A549 (cell line): ENCODE measurements at regions not wholly inside any gene's neighbourhood (a gene's known extent, or its start where the extent isn't known, plus 50 kb on each side); places are given as distances from the start of the nearest gene placed in this dataset.

Experiments
- ATAC-seq, 2 experiments: fragments of 200-7000 bp in 1 of 2; fragments of >200 bp in 1 of 2; cut with Nextera tagmentation in 1 of 2; cut with Tn5 transposase in 1 of 2; 3 replicates each; pipeline versions ENCODE4 v1.8.0 to v1.9.1; 2018 to 2020; ENCODE audit warnings: mild to moderate bottlenecking in 1 of 2, moderate library complexity in 1 of 2
- CTCF ChIA-PET: fragments of 300-600 bp; sonication (Branson Sonifier 250); formaldehyde crosslinking; extraction: SDS; loops from one replicate; lab custom pipeline; 2021; ENCODE audit warnings: antibody characterized with exemption, inconsistent platforms; lab: Yijun Ruan, JAX
- POLR2A ChIA-PET: fragments of 350-600 bp; formaldehyde crosslinking; extraction: SDS; loops from one replicate; lab custom pipeline; 2021; ENCODE audit warnings: antibody characterized with exemption, inconsistent platforms; lab: Yijun Ruan, JAX
- DNase-seq, 2 experiments: peaks; one replicate each; pipeline versions ENCODE4 v3.0.0 to v3.0.0-alpha.2; 2011 to 2016; ENCODE audit warnings: low read depth in 1 of 2, low spot score in 1 of 2
- FAIRE-seq: peaks from 2 replicates; lab custom pipeline; 2011; peaks lifted over from hg19 to GRCh38; lab: Jason Lieb, UNC
- H3K27ac ChIP-seq, 2 experiments: fragments of >200 bp; sonication (Bioruptor Twin); formaldehyde crosslinking; 3 replicates each; pipeline ENCODE4 v1.5.1; 2016 to 2017
- H3K4me1 ChIP-seq: fragments of >200 bp; sonication (Bioruptor Twin); formaldehyde crosslinking; 3 replicates; pipeline ENCODE4 v1.6.1; 2016
- H3K4me2 ChIP-seq: fragments of >200 bp; sonication (Bioruptor Twin); formaldehyde crosslinking; 3 replicates; pipeline ENCODE4 v1.6.1; 2016
- H3K4me3 ChIP-seq: fragments of >200 bp; sonication (Bioruptor Twin); formaldehyde crosslinking; 3 replicates; pipeline ENCODE4 v1.5.1; 2016
- H3K9me3 ChIP-seq: fragments of >200 bp; sonication (Bioruptor Twin); formaldehyde crosslinking; 3 replicates; pipeline ENCODE4 v1.6.1; 2016
- CBX2 ChIP-seq: fragments of 200-600 bp; sonication (generic); IDR thresholded peaks from 2 replicates; pipeline ENCODE4 v1.6.1; 2016; ENCODE audit warnings: low read depth, mild to moderate bottlenecking, borderline replicate concordance
- CHD2 ChIP-seq: fragments of 150-350 bp; IDR thresholded peaks from 2 replicates; pipeline ENCODE4 v1.6.1; 2014; ENCODE audit warnings: low read length; ENCODE audit not compliant: partially characterized antibody
- EHMT2 ChIP-seq: fragments of 200-600 bp; sonication (generic); IDR thresholded peaks from 2 replicates; pipeline ENCODE4 v1.6.1; 2016; ENCODE audit warnings: antibody characterized with exemption, low read depth, mild to moderate bottlenecking, moderate library complexity
- GATA3 ChIP-seq: IDR thresholded peaks from 2 replicates; pipeline ENCODE4 v1.6.1; 2012; ENCODE audit warnings: borderline replicate concordance
- HDAC2 ChIP-seq: fragments of 200-600 bp; sonication (generic); IDR thresholded peaks from 2 replicates; pipeline ENCODE4 v1.6.1; 2016
- HEYL ChIP-seq: fragments of 250-450 bp; sonication (Bioruptor Pico); IDR thresholded peaks from 2 replicates; pipeline ENCODE4 v1.8.0; 2021; ENCODE audit warnings: mild to moderate bottlenecking, moderate library complexity
- HOXA7 ChIP-seq: fragments of 250-450 bp; sonication (Bioruptor Pico); IDR thresholded peaks from 2 replicates; pipeline ENCODE4 v1.5.0; 2020; ENCODE audit warnings: mild to moderate bottlenecking, moderate library complexity
- HOXB13 ChIP-seq: fragments of 250-450 bp; sonication (Bioruptor Pico); IDR thresholded peaks from 2 replicates; pipeline ENCODE4 v1.5.0; 2020; ENCODE audit warnings: low read depth, mild to moderate bottlenecking, moderate library complexity
- HOXB5 ChIP-seq: fragments of 250-450 bp; sonication (Bioruptor Pico); IDR thresholded peaks from 2 replicates; pipeline ENCODE4 v1.5.0; 2020; ENCODE audit warnings: mild to moderate bottlenecking, moderate library complexity
- NPAS2 ChIP-seq: fragments of 250-450 bp; sonication (Bioruptor Pico); IDR thresholded peaks from 2 replicates; pipeline ENCODE4 v1.8.0; 2022; ENCODE audit warnings: mild to moderate bottlenecking, moderate library complexity, borderline replicate concordance
- RAD21 ChIP-seq, 2 experiments: fragments of >200 bp in 1 of 2; sonication (Bioruptor Twin) in 1 of 2; formaldehyde crosslinking in 1 of 2; IDR thresholded peaks in 1 of 2; conservative IDR thresholded peaks in 1 of 2; 2 replicates in 1 of 2; 3 replicates in 1 of 2; pipeline ENCODE4 v1.6.1; 2012 to 2018; ENCODE audit warnings: inconsistent platforms in 1 of 2
- SREBF2 ChIP-seq: fragments of 450-650 bp; IDR thresholded peaks from 2 replicates; pipeline ENCODE4 v1.6.1; 2014; ENCODE audit warnings: mild to moderate bottlenecking, moderate library complexity
- ZC3H11A ChIP-seq: fragments of 450-650 bp; IDR thresholded peaks from 2 replicates; pipeline ENCODE4 v1.6.1; 2014; ENCODE audit warnings: antibody characterized with exemption, mild to moderate bottlenecking
- ZFP36 ChIP-seq: fragments of 450-650 bp; IDR thresholded peaks from 2 replicates; pipeline ENCODE4 v1.6.1; 2014; ENCODE audit warnings: borderline replicate concordance; ENCODE audit not compliant: partially characterized antibody
- WGBS: methylation state at CpG from one replicate; pipeline ENCODE4 v1.1.6; 2017; ENCODE audit errors: missing lambda C conversion rate; 5-methylcytosine and 5-hydroxymethylcytosine counted together
- TF ChIP-seq, protein P1 (sequence below): IDR thresholded peaks from 2 replicates; pipeline ENCODE4 v1.6.1; 2012; ENCODE audit warnings: low read depth, borderline replicate concordance
- TF ChIP-seq, protein P2 (sequence below): fragments of >200 bp; sonication (Bioruptor Twin); formaldehyde crosslinking; IDR thresholded peaks from 3 replicates; pipeline ENCODE4 v1.5.1; 2016
- TF ChIP-seq, protein P3 (sequence below): IDR thresholded peaks from 2 replicates; pipeline ENCODE4 v1.6.1; 2012
- TF ChIP-seq, protein P4 (sequence below): fragments of >200 bp; sonication (Bioruptor Twin); formaldehyde crosslinking; IDR thresholded peaks from 2 replicates; pipeline ENCODE4 v1.6.1; 2016
- TF ChIP-seq, protein P5 (sequence below): IDR thresholded peaks from 2 replicates; pipeline ENCODE4 v1.6.1; 2012
- TF ChIP-seq, protein P6 (sequence below): fragments of 250-450 bp; sonication (Bioruptor Pico); IDR thresholded peaks from 2 replicates; pipeline ENCODE4 v1.5.0; 2021; ENCODE audit warnings: mild to moderate bottlenecking, moderate library complexity, borderline replicate concordance
- TF ChIP-seq, protein P7 (sequence below): fragments of 450-650 bp; IDR thresholded peaks from 2 replicates; pipeline ENCODE4 v1.6.1; 2014; ENCODE audit warnings: antibody characterized with exemption

GRCh38 chr14:57038689-57039088, 228.4 kb upstream of the OTX2 start:
- Histone ChIP-seq H3K4me2 (no peak overlapping the region), H3K4me3 (no peak overlapping the region), H3K4me1 (no peaks in the 10 kb centered on the region), H3K27ac (no peak overlapping the region), H3K9me3 (no peaks in the 10 kb centered on the region)
- 0% methylated on average over 1 of the region's 1 CpG for WGBS
- CTCF ChIA-PET, result no interaction called here
- TF ChIP-seq, protein P1, sequence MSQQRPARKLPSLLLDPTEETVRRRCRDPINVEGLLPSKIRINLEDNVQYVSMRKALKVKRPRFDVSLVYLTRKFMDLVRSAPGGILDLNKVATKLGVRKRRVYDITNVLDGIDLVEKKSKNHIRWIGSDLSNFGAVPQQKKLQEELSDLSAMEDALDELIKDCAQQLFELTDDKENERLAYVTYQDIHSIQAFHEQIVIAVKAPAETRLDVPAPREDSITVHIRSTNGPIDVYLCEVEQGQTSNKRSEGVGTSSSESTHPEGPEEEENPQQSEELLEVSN, result no peak
- TF ChIP-seq HDAC2 (no peak), NPAS2 (CRISPR knock-in tag) (no peak)
- DNase-seq, result no peak
- ATAC-seq, result no peak
- POLR2A ChIA-PET, result no interaction called here
- FAIRE-seq, result no peak

- POLR2A ChIA-PET, result no interaction called here
- Histone ChIP-seq H3K27ac (no peak overlapping the region), H3K4me2 (no peak overlapping the region), H3K9me3 (peaks cover 3% of the 10 kb centered on the region; the same call in 1 of the 3 replicates), H3K4me3 (no peak overlapping the region), H3K4me1 (no peaks in the 10 kb centered on the region)
- TF ChIP-seq, protein P2, sequence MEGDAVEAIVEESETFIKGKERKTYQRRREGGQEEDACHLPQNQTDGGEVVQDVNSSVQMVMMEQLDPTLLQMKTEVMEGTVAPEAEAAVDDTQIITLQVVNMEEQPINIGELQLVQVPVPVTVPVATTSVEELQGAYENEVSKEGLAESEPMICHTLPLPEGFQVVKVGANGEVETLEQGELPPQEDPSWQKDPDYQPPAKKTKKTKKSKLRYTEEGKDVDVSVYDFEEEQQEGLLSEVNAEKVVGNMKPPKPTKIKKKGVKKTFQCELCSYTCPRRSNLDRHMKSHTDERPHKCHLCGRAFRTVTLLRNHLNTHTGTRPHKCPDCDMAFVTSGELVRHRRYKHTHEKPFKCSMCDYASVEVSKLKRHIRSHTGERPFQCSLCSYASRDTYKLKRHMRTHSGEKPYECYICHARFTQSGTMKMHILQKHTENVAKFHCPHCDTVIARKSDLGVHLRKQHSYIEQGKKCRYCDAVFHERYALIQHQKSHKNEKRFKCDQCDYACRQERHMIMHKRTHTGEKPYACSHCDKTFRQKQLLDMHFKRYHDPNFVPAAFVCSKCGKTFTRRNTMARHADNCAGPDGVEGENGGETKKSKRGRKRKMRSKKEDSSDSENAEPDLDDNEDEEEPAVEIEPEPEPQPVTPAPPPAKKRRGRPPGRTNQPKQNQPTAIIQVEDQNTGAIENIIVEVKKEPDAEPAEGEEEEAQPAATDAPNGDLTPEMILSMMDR, result no peak
- TF ChIP-seq HOXB13 (CRISPR knock-in tag), result no peak
- TF ChIP-seq HEYL (CRISPR knock-in tag), result no peak
- no peak for TF ChIP-seq CHD2
- TF ChIP-seq, protein P3, sequence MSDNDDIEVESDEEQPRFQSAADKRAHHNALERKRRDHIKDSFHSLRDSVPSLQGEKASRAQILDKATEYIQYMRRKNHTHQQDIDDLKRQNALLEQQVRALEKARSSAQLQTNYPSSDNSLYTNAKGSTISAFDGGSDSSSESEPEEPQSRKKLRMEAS, result no peak
- FAIRE-seq (no peak), DNase-seq (no peak), ATAC-seq (no peak)
- CTCF ChIA-PET, result no interaction called here
- 0% methylated on average over 1 of the region's 1 CpG for WGBS
Measured at GRCh38 chr14:57031474-57031873, 221.2 kb upstream of the OTX2 start.

GRCh38 chr14:57029620-57030253, 219.5 kb upstream of the OTX2 start:
- WGBS, result 0% methylated on average over 2 of the region's 2 CpGs
- ChIA-PET CTCF (interaction anchor here (1.2 kb wide), 1 partner anchor 21 kb away, joined by 3 read pairs; no protein-coding TSS in a partner anchor), POLR2A (no interaction called here)
- Histone ChIP-seq H3K27ac (no peak overlapping the region), H3K4me1 (no peaks in the 10 kb centered on the region), H3K4me3 (no peak overlapping the region), H3K4me2 (no peak overlapping the region), H3K9me3 (peaks cover 3% of the 10 kb centered on the region; the same call in 1 of the 3 replicates)
- ATAC-seq (no peak), FAIRE-seq (no peak), DNase-seq (no peak)
- TF ChIP-seq, protein P4, sequence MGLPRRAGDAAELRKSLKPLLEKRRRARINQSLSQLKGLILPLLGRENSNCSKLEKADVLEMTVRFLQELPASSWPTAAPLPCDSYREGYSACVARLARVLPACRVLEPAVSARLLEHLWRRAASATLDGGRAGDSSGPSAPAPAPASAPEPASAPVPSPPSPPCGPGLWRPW, result no peak
- no peak for TF ChIP-seq HOXA7 (CRISPR knock-in tag)

DNA sequence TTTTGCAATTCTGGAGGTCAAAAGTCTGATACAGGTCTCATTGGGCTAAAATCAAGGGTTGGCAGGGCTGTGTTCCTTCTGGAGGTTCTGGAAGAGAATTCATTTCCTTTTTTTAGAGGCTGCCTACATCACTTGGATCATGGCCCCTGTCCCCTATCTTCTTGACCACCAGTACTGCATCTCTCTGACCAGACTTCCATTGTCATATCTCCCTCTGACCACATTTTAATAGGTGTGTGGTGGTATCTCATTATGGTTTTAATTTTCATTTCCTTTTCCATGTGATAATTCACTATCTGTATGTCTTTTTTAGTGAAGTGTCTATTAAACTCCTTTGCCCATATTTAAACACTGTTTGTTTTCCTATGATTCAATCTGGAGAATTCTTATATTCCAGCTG, 215.2 kb upstream of the OTX2 start:
- DNase-seq, result no peak
- POLR2A ChIA-PET, result no interaction called here
- no peak overlapping the region for H3K27ac ChIP-seq
- no peak overlapping the region for H3K4me2 ChIP-seq
- TF ChIP-seq, protein P5, sequence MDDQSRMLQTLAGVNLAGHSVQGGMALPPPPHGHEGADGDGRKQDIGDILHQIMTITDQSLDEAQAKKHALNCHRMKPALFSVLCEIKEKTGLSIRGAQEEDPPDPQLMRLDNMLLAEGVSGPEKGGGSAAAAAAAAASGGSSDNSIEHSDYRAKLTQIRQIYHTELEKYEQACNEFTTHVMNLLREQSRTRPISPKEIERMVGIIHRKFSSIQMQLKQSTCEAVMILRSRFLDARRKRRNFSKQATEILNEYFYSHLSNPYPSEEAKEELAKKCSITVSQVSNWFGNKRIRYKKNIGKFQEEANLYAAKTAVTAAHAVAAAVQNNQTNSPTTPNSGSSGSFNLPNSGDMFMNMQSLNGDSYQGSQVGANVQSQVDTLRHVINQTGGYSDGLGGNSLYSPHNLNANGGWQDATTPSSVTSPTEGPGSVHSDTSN, result no peak
- TF ChIP-seq EHMT2 (no peak), GATA3 (no peak), HOXB5 (no peak), CHD2 (no peak), NPAS2 (CRISPR knock-in tag) (no peak), HOXA7 (CRISPR knock-in tag) (no peak), RAD21 (conservative IDR thresholded peaks at IDR 0.05 in 1 of 2, IDR thresholded peaks at IDR 0.05 in 1 of 2) (no peak), CBX2 (no peak), ZFP36 (no peak), ZC3H11A (no peak), SREBF2 (no peak)
- TF ChIP-seq, protein P6, sequence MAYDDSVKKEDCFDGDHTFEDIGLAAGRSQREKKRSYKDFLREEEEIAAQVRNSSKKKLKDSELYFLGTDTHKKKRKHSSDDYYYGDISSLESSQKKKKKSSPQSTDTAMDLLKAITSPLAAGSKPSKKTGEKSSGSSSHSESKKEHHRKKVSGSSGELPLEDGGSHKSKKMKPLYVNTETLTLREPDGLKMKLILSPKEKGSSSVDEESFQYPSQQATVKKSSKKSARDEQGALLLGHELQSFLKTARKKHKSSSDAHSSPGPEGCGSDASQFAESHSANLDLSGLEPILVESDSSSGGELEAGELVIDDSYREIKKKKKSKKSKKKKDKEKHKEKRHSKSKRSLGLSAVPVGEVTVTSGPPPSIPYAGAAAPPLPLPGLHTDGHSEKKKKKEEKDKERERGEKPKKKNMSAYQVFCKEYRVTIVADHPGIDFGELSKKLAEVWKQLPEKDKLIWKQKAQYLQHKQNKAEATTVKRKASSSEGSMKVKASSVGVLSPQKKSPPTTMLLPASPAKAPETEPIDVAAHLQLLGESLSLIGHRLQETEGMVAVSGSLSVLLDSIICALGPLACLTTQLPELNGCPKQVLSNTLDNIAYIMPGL (CRISPR knock-in tag), result no peak
- TF ChIP-seq, protein P7, sequence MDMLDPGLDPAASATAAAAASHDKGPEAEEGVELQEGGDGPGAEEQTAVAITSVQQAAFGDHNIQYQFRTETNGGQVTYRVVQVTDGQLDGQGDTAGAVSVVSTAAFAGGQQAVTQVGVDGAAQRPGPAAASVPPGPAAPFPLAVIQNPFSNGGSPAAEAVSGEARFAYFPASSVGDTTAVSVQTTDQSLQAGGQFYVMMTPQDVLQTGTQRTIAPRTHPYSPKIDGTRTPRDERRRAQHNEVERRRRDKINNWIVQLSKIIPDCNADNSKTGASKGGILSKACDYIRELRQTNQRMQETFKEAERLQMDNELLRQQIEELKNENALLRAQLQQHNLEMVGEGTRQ, result no peak
- no peaks in the 10 kb centered on the region for H3K4me1 ChIP-seq
- no peak overlapping the region for H3K4me3 ChIP-seq
- FAIRE-seq, result no peak
- no peak for ATAC-seq
- CTCF ChIA-PET, result no interaction called here
- no peaks in the 10 kb centered on the region for H3K9me3 ChIP-seq
